HEK293 (cell line): ENCODE measurements at regions not wholly inside any gene's neighbourhood (a gene's known extent, or its start where the extent isn't known, plus 50 kb on each side); places are given as distances from the start of the nearest gene placed in this dataset.

Experiments used
- CTCF ChIA-PET: fragments of 350-600 bp; formaldehyde crosslinking; extraction: SDS; loops from one replicate; lab custom pipeline; 2021; ENCODE audit warnings: antibody characterized with exemption; lab: Yijun Ruan, JAX
- POLR2A ChIA-PET: fragments of 300-600 bp; formaldehyde crosslinking; extraction: SDS; loops from one replicate; lab custom pipeline; 2020; ENCODE audit warnings: antibody characterized with exemption, inconsistent platforms; lab: Yijun Ruan, JAX
- H3K27ac ChIP-seq: fragments of 200-500 bp; sonication (Bioruptor generic); 2 replicates; pipeline ENCODE4 v1.5.1; 2014; ENCODE audit warnings: low read depth, low read length, control low read depth, inconsistent platforms; ENCODE audit errors: extremely low read depth
- H3K36me3 ChIP-seq, 2 experiments: fragments of 200-500 bp in 1 of 2; sonication (Bioruptor generic) in 1 of 2; 1 replicate in 1 of 2; 2 replicates in 1 of 2; pipeline ENCODE4 v1.5.1; 2014 to 2017; ENCODE audit warnings: inconsistent platforms in 2 of 2, low read length in 2 of 2; ENCODE audit not compliant: control insufficient read depth in 2 of 2, insufficient read depth in 1 of 2
- H3K4me1 ChIP-seq: fragments of 200-500 bp; sonication (Bioruptor generic); 2 replicates; pipeline ENCODE4 v1.5.1; 2014; ENCODE audit warnings: mild to moderate bottlenecking, low read length, inconsistent platforms; ENCODE audit not compliant: control insufficient read depth, insufficient read depth
- H3K4me3 ChIP-seq: 2 replicates; pipeline ENCODE4 v1.5.1; 2011; ENCODE audit warnings: low read depth, mild to moderate bottlenecking, control low read depth, low read length, moderate library complexity
- H3K9me3 ChIP-seq: fragments of 200-500 bp; sonication (Bioruptor generic); 2 replicates; pipeline ENCODE4 v1.5.1; 2014; ENCODE audit warnings: low read depth, low read length, inconsistent platforms; ENCODE audit not compliant: control insufficient read depth, insufficient read depth
- GLIS1 ChIP-seq: fragments of 450-650 bp; formaldehyde crosslinking; IDR thresholded peaks from 2 replicates; pipeline ENCODE4 v1.5.1; 2016; ENCODE audit warnings: missing biosample characterization, missing genetic modification characterization
- KLF10 ChIP-seq: fragments of 450-650 bp; IDR thresholded peaks from 2 replicates; pipeline ENCODE4 v1.5.1; 2018; ENCODE audit warnings: missing biosample characterization, mild to moderate bottlenecking, missing genetic modification characterization
- KLF16 ChIP-seq: fragments of 450-650 bp; formaldehyde crosslinking; IDR thresholded peaks from 2 replicates; pipeline ENCODE4 v1.5.1; 2017; ENCODE audit warnings: missing biosample characterization, missing genetic modification characterization
- OVOL3 ChIP-seq: fragments of 450-650 bp; formaldehyde crosslinking; IDR thresholded peaks from 2 replicates; pipeline ENCODE4 v1.5.1; 2016; ENCODE audit warnings: missing biosample characterization, missing genetic modification characterization
- ZBTB1 ChIP-seq: fragments of 450-650 bp; formaldehyde crosslinking; IDR thresholded peaks from 2 replicates; pipeline ENCODE4 v1.5.1; 2016; ENCODE audit warnings: missing biosample characterization, missing genetic modification characterization
- ZFP37 ChIP-seq: fragments of 450-650 bp; formaldehyde crosslinking; IDR thresholded peaks from 2 replicates; pipeline ENCODE4 v1.5.1; 2016; ENCODE audit warnings: missing biosample characterization, missing genetic modification characterization
- ZNF169 ChIP-seq: fragments of 450-650 bp; formaldehyde crosslinking; IDR thresholded peaks from 2 replicates; pipeline ENCODE4 v1.5.1; 2016; ENCODE audit warnings: missing biosample characterization, missing genetic modification characterization
- ZNF292 ChIP-seq: fragments of 450-650 bp; formaldehyde crosslinking; IDR thresholded peaks from 2 replicates; pipeline ENCODE4 v1.5.1; 2016; ENCODE audit warnings: low read depth, missing biosample characterization, missing genetic modification characterization, borderline replicate concordance
- ZNF423 ChIP-seq: fragments of 450-650 bp; formaldehyde crosslinking; IDR thresholded peaks from 2 replicates; pipeline ENCODE4 v1.5.1; 2016; ENCODE audit warnings: missing biosample characterization, missing genetic modification characterization
- ZNF473 ChIP-seq: fragments of 450-650 bp; formaldehyde crosslinking; IDR thresholded peaks from 2 replicates; pipeline ENCODE4 v1.5.1; 2017; ENCODE audit warnings: missing biosample characterization, missing genetic modification characterization
- ZNF501 ChIP-seq: fragments of 450-650 bp; formaldehyde crosslinking; IDR thresholded peaks from 2 replicates; pipeline ENCODE4 v1.5.1; 2016; ENCODE audit warnings: missing biosample characterization, missing genetic modification characterization
- ZNF560 ChIP-seq: fragments of 450-650 bp; formaldehyde crosslinking; IDR thresholded peaks from 2 replicates; pipeline ENCODE4 v1.5.1; 2017; ENCODE audit warnings: missing biosample characterization, missing genetic modification characterization, borderline replicate concordance
- ZNF623 ChIP-seq: fragments of 450-650 bp; formaldehyde crosslinking; IDR thresholded peaks from 2 replicates; pipeline ENCODE4 v1.5.1; 2016; ENCODE audit warnings: missing biosample characterization, missing genetic modification characterization
- ZNF792 ChIP-seq: fragments of 450-650 bp; formaldehyde crosslinking; IDR thresholded peaks from 2 replicates; pipeline ENCODE4 v1.5.1; 2016; ENCODE audit warnings: missing biosample characterization, missing genetic modification characterization
- ZNF843 ChIP-seq: fragments of 450-650 bp; formaldehyde crosslinking; IDR thresholded peaks from 2 replicates; pipeline ENCODE4 v1.5.1; 2016; ENCODE audit warnings: missing biosample characterization, missing genetic modification characterization
- TF ChIP-seq, protein P1 (sequence below): fragments of 450-650 bp; formaldehyde crosslinking; IDR thresholded peaks from 2 replicates; pipeline ENCODE4 v1.5.1; 2016; ENCODE audit warnings: missing biosample characterization, missing genetic modification characterization
- TF ChIP-seq, protein P2 (sequence below): IDR thresholded peaks from 2 replicates; pipeline ENCODE4 v1.6.1; 2011; ENCODE audit warnings: mild to moderate bottlenecking, low read depth, low read length, borderline replicate concordance
- TF ChIP-seq, protein P3 (sequence below): fragments of 450-650 bp; formaldehyde crosslinking; IDR thresholded peaks from 2 replicates; pipeline ENCODE4 v1.5.1; 2016; ENCODE audit warnings: missing biosample characterization, missing genetic modification characterization
- TF ChIP-seq, protein P4 (sequence below): fragments of 450-650 bp; formaldehyde crosslinking; IDR thresholded peaks from 2 replicates; pipeline ENCODE4 v1.5.1; 2016; ENCODE audit warnings: missing biosample characterization, missing genetic modification characterization

DNA sequence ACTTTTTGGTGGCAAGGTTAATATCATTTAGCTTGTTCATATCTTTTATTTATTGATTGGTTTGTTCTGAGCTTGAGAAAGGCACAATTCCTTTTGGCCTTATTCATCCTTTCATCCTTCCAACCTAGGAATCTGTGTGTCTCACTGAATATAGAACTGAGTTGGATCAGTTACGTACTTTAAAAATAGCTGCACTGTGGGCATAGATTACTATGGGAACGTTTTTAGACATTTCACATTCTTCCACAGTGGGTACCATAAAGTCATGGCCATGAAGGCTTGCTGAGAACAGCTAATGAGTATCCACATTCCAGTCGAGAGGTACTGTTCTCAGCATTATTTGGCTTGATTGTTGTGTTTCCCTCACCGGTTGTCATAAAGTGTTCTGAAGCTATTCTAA is 217.0 kb upstream of the DKK2 start (continued):
- no peak for TF ChIP-seq KLF10
- TF ChIP-seq ZNF501 (tag by site-specific recombination) = no peak
- TF ChIP-seq, protein P1, sequence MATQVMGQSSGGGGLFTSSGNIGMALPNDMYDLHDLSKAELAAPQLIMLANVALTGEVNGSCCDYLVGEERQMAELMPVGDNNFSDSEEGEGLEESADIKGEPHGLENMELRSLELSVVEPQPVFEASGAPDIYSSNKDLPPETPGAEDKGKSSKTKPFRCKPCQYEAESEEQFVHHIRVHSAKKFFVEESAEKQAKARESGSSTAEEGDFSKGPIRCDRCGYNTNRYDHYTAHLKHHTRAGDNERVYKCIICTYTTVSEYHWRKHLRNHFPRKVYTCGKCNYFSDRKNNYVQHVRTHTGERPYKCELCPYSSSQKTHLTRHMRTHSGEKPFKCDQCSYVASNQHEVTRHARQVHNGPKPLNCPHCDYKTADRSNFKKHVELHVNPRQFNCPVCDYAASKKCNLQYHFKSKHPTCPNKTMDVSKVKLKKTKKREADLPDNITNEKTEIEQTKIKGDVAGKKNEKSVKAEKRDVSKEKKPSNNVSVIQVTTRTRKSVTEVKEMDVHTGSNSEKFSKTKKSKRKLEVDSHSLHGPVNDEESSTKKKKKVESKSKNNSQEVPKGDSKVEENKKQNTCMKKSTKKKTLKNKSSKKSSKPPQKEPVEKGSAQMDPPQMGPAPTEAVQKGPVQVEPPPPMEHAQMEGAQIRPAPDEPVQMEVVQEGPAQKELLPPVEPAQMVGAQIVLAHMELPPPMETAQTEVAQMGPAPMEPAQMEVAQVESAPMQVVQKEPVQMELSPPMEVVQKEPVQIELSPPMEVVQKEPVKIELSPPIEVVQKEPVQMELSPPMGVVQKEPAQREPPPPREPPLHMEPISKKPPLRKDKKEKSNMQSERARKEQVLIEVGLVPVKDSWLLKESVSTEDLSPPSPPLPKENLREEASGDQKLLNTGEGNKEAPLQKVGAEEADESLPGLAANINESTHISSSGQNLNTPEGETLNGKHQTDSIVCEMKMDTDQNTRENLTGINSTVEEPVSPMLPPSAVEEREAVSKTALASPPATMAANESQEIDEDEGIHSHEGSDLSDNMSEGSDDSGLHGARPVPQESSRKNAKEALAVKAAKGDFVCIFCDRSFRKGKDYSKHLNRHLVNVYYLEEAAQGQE (tag by site-specific recombination) = no peak

DNA sequence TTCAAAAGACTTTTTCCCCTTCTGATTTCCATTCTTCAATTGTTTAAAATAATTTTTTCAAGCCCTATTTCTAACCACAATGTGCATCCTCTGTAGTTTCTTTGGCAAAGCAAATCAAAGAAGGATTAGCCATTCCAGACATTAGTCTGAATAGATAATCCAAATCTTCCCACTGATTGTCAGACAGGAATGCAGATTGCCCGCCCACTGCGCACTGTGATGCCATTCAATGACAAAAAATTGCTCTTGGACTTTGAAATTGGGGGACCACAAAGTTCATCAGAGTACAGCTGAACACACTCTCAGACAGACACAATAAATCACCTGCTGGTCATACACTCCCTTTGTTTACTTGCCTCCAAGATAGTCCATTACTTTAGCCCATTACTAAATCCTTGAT is 216.5 kb upstream of the DKK2 start:
- ChIA-PET CTCF (no interaction called here), POLR2A (no interaction called here)
- no peak for TF ChIP-seq ZFP37
- H3K4me1 ChIP-seq = no peaks in the 10 kb centered on the region
- H3K4me3 ChIP-seq = no peak overlapping the region
- H3K9me3 ChIP-seq = no peaks in the 10 kb centered on the region
- H3K27ac ChIP-seq = no peak overlapping the region
- H3K36me3 ChIP-seq = no peaks in the 10 kb centered on the region

DNA sequence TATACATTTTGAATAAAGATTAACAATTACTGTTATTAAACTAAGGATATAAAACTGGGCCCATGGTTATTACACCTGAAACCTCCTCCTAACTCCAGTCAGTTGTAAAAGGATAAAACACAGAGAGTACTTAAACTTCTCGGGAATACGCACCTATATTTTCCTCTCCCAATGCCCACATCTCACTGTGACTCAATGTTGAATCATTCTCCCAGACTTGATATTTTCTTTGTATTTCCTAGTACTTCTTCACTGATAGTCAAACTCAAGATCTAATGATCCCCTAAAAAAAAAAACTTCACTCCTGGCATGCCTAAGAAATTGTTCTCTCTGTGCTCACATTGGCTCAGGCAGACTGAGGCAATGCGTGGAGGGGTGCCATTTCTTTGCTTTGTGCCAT is 212.5 kb upstream of the DKK2 start:
- ChIA-PET CTCF (interaction anchor here (0.6 kb wide), 1 partner anchor 485 kb away, joined by 3 read pairs; no protein-coding TSS in a partner anchor), POLR2A (no interaction called here)
- H3K27ac ChIP-seq = no peak overlapping the region
- H3K9me3 ChIP-seq = no peaks in the 10 kb centered on the region
- TF ChIP-seq, protein P2, sequence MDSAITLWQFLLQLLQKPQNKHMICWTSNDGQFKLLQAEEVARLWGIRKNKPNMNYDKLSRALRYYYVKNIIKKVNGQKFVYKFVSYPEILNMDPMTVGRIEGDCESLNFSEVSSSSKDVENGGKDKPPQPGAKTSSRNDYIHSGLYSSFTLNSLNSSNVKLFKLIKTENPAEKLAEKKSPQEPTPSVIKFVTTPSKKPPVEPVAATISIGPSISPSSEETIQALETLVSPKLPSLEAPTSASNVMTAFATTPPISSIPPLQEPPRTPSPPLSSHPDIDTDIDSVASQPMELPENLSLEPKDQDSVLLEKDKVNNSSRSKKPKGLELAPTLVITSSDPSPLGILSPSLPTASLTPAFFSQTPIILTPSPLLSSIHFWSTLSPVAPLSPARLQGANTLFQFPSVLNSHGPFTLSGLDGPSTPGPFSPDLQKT = no peak
- TF ChIP-seq, protein P3, sequence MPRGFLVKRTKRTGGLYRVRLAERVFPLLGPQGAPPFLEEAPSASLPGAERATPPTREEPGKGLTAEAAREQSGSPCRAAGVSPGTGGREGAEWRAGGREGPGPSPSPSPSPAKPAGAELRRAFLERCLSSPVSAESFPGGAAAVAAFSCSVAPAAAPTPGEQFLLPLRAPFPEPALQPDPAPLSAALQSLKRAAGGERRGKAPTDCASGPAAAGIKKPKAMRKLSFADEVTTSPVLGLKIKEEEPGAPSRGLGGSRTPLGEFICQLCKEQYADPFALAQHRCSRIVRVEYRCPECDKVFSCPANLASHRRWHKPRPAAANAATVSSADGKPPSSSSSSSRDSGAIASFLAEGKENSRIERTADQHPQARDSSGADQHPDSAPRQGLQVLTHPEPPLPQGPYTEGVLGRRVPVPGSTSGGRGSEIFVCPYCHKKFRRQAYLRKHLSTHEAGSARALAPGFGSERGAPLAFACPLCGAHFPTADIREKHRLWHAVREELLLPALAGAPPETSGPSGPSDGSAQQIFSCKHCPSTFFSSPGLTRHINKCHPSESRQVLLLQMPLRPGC (tag by site-specific recombination) = no peak
- TF ChIP-seq ZNF292 (tag by site-specific recombination) (no peak), ZNF473 (tag by site-specific recombination) (no peak), ZNF169 (no peak), ZNF423 (tag by site-specific recombination) (no peak), OVOL3 (tag by site-specific recombination) (no peak), ZNF623 (tag by site-specific recombination) (no peak), ZNF792 (tag by site-specific recombination) (no peak), ZNF843 (no peak), ZNF560 (tag by site-specific recombination) (no peak), ZBTB1 (tag by site-specific recombination) (no peak), GLIS1 (tag by site-specific recombination) (no peak), KLF16 (no peak)
- TF ChIP-seq, protein P4, sequence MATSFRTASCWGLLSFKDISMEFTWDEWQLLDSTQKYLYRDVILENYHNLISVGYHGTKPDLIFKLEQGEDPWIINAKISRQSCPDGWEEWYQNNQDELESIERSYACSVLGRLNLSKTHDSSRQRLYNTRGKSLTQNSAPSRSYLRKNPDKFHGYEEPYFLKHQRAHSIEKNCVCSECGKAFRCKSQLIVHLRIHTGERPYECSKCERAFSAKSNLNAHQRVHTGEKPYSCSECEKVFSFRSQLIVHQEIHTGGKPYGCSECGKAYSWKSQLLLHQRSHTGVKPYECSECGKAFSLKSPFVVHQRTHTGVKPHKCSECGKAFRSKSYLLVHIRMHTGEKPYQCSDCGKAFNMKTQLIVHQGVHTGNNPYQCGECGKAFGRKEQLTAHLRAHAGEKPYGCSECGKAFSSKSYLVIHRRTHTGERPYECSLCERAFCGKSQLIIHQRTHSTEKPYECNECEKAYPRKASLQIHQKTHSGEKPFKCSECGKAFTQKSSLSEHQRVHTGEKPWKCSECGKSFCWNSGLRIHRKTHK = no peak
- no peaks in the 10 kb centered on the region for H3K36me3 ChIP-seq
- no peak overlapping the region for H3K4me3 ChIP-seq
- H3K4me1 ChIP-seq = no peaks in the 10 kb centered on the region
